ENCODE measurements at regions not wholly inside any gene's neighbourhood (a gene's known extent, or its start where the extent isn't known, plus 50 kb on each side); places are given as distances from the start of the nearest gene placed in this dataset.

DNA sequence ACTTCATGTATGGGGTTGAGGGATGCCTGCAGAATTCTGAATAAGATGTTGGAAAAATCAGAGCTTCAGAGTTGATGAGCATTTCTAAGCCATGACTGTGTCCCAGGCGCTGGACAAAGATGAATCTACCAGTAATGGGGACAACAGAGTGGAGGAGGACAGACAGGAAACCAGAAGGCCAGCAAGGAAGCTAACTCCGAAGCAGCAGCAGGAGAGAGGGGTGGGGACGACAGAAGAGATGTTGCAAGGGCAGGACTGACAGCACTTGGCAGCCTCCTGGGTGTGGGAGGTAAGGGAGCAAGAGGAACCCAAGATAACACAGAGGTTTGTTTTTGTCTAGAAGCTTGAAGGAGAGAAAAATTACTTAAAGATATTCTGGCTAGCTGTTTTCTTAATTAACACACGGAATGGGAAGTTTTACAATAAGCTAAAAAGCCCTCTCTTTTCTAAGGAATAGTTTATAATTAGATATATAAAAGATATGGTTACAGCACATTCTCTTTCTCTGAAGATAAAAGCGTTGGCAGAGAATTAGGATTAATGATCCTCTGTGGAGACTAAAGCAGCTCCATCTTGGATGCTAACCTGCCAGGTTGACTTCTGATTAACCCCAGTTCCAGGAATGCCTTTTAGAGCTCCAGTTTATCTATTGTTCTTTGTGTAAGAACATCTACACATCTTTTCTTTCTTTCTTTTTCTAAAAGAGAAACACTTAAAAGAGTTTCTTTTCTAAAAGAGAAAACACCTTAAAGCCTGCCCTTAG lies 92.7 kb downstream of the TENT5C start:
- ATAC-seq (peak; percentile 72), FAIRE-seq (peak; percentile 26), DNase-seq (ENCODE audit: extremely low read depth in 1 of 4, low spot score in 3 of 4) (peak in 2 of 4 experiments; percentile 53)
- H3K79me2 ChIP-seq (ENCODE audit: control insufficient read depth, insufficient read depth, low read length): no peaks in the 10 kb centered on the region
- no peaks in the 10 kb centered on the region for H3K9me3 ChIP-seq (replicated peaks; ENCODE audit: control insufficient read depth, insufficient read depth, low read depth, low read length)
- 5% methylated on average over 5 of the region's 5 CpGs for WGBS (ENCODE audit: insufficient coverage, low coverage, missing lambda C conversion rate)
- H3K27me3 ChIP-seq (ENCODE audit: control insufficient read depth in 2 of 2, insufficient read depth in 2 of 2, low read length in 2 of 2): no peaks in the 10 kb centered on the region
- ChIA-PET POLR2A (interaction anchor here (0.6 to 2.0 kb wide), 5 partner anchors 11 to 85 kb away, joined by 3 to 7 read pairs (median 3); no protein-coding TSS in a partner anchor), CTCF (ENCODE audit: low intra/inter-chr PET ratio) (no interaction called here)
- intact Hi-C loops (cut with micrococcal nuclease) (loop anchor here (10.0 kb wide), 1 partner anchor 196 kb away; no protein-coding TSS in a partner anchor), in situ Hi-C loops (cut with MboI) (no loop called here)
- H3K27ac ChIP-seq (ENCODE audit: extremely low read depth, low read depth, low read length): no peak overlapping the region
- H3K4me1 ChIP-seq (replicated peaks in 1 of 2; ENCODE audit: control insufficient read depth in 2 of 2, insufficient read depth in 2 of 2, low read length in 2 of 2): peaks cover 9 to 40% of the 10 kb centered on the region in 2 experiments
- H3K36me3 ChIP-seq (ENCODE audit: control insufficient read depth, insufficient read depth, low read length): no peaks in the 10 kb centered on the region
- no TSS peak for BruUV-seq (replicated peaks)
- no peaks in the 10 kb centered on the region for H4K20me1 ChIP-seq (replicated peaks; ENCODE audit: control insufficient read depth, insufficient read depth, low read length)
- H2AFZ ChIP-seq (ENCODE audit: low read depth, low read length): no peak overlapping the region
- no peak overlapping the region for H3K9ac ChIP-seq (ENCODE audit: insufficient read depth in 1 of 2, low read depth in 2 of 2, low read length in 2 of 2)
- H3K4me3 ChIP-seq: no peak overlapping the region
- no peak overlapping the region for H3K4me2 ChIP-seq (ENCODE audit: insufficient read depth, low read length)
- no peaks in the 10 kb centered on the region for H3K9me1 ChIP-seq (ENCODE audit: control insufficient read depth, insufficient read depth, low read length)
- TF ChIP-seq DACH1 (IDR thresholded peaks at IDR 0.05; ENCODE audit: partially characterized antibody) (peak; percentile 44), SMARCA5 (IDR thresholded peaks at IDR 0.05) (peak; percentile 94), RCOR1 (IDR thresholded peaks at IDR 0.05; ENCODE audit: borderline replicate concordance in 1 of 2, low read depth in 2 of 2, low read length in 2 of 2) (peak in 1 of 2 experiments; percentile 65; a peak in 1 of 4 replicates), JUND (IDR thresholded peaks at IDR 0.05; ENCODE audit: borderline replicate concordance, low read depth, low read length) (peak; percentile 42; the same call in 1 of the 2 replicates), JUND (tag; IDR thresholded peaks at IDR 0.05; ENCODE audit: borderline replicate concordance, low read depth, low read length) (no peak; the same call in 2 of the 3 replicates), PTBP1 (IDR thresholded peaks at IDR 0.05; ENCODE audit: low read depth, low read length) (0 out of 2 replicates have a peak, but pooled peaks have one; percentile 81), MAFF (IDR thresholded peaks at IDR 0.05; ENCODE audit: low read length) (no peak), ZNF24 (IDR thresholded peaks at IDR 0.05) (0 out of 2 replicates have a peak, but pooled peaks have one; percentile 26), TOE1 (IDR thresholded peaks at IDR 0.05; ENCODE audit: borderline replicate concordance) (no peak), TOE1 (CRISPR knock-in tag; IDR thresholded peaks at IDR 0.05; ENCODE audit: borderline replicate concordance, low read depth) (no peak), NFIC (IDR thresholded peaks at IDR 0.05) (0 out of 2 replicates have a peak, but pooled peaks have one; percentile 8), BCOR (IDR thresholded peaks at IDR 0.05) (peak; percentile 71), NBN (IDR thresholded peaks at IDR 0.05; ENCODE audit: low read depth) (0 out of 2 replicates have a peak, but pooled peaks have one; percentile 26), DPF2 (IDR thresholded peaks at IDR 0.05) (peak; percentile 55), TRIM28 (IDR thresholded peaks at IDR 0.05) (peak; percentile 64; the same call in 1 of the 2 replicates)
- TF ChIP-seq, protein P1, sequence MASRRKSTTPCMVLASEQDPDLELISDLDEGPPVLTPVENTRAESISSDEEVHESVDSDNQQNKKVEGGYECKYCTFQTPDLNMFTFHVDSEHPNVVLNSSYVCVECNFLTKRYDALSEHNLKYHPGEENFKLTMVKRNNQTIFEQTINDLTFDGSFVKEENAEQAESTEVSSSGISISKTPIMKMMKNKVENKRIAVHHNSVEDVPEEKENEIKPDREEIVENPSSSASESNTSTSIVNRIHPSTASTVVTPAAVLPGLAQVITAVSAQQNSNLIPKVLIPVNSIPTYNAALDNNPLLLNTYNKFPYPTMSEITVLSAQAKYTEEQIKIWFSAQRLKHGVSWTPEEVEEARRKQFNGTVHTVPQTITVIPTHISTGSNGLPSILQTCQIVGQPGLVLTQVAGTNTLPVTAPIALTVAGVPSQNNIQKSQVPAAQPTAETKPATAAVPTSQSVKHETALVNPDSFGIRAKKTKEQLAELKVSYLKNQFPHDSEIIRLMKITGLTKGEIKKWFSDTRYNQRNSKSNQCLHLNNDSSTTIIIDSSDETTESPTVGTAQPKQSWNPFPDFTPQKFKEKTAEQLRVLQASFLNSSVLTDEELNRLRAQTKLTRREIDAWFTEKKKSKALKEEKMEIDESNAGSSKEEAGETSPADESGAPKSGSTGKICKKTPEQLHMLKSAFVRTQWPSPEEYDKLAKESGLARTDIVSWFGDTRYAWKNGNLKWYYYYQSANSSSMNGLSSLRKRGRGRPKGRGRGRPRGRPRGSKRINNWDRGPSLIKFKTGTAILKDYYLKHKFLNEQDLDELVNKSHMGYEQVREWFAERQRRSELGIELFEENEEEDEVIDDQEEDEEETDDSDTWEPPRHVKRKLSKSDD (conservative IDR thresholded peaks at IDR 0.05; ENCODE audit: low read length): no peak
- TF ChIP-seq, protein P2, sequence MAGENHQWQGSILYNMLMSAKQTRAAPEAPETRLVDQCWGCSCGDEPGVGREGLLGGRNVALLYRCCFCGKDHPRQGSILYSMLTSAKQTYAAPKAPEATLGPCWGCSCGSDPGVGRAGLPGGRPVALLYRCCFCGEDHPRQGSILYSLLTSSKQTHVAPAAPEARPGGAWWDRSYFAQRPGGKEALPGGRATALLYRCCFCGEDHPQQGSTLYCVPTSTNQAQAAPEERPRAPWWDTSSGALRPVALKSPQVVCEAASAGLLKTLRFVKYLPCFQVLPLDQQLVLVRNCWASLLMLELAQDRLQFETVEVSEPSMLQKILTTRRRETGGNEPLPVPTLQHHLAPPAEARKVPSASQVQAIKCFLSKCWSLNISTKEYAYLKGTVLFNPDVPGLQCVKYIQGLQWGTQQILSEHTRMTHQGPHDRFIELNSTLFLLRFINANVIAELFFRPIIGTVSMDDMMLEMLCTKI (IDR thresholded peaks at IDR 0.05; ENCODE audit: partially characterized antibody): no peak
- TF ChIP-seq, protein P3, sequence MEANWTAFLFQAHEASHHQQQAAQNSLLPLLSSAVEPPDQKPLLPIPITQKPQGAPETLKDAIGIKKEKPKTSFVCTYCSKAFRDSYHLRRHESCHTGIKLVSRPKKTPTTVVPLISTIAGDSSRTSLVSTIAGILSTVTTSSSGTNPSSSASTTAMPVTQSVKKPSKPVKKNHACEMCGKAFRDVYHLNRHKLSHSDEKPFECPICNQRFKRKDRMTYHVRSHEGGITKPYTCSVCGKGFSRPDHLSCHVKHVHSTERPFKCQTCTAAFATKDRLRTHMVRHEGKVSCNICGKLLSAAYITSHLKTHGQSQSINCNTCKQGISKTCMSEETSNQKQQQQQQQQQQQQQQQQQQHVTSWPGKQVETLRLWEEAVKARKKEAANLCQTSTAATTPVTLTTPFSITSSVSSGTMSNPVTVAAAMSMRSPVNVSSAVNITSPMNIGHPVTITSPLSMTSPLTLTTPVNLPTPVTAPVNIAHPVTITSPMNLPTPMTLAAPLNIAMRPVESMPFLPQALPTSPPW (CRISPR knock-in tag; IDR thresholded peaks at IDR 0.05): no peak
